ENCODE measurements at regions not wholly inside any gene's neighbourhood (a gene's known extent, or its start where the extent isn't known, plus 50 kb on each side); places are given as distances from the start of the nearest gene placed in this dataset.

GRCh38 chr6:76817429-76817828 lies 645.9 kb downstream of the HTR1B start:
- Histone ChIP-seq H3K4me3 (replicated peaks in 1 of 2; ENCODE audit: low read depth in 1 of 2, low read length in 2 of 2) (no peak overlapping the region), H4K20me1 (ENCODE audit: insufficient read depth) (no peaks in the 10 kb centered on the region), H3K4me2 (ENCODE audit: low read length) (no peak overlapping the region), H3K4me1 (ENCODE audit: control insufficient read depth in 1 of 2, insufficient read depth in 2 of 2, low read length in 2 of 2) (no peaks in the 10 kb centered on the region), H3K27ac (ENCODE audit: low read depth, low read length) (no peak overlapping the region), H3K27me3 (ENCODE audit: insufficient read depth, low read length) (no peaks in the 10 kb centered on the region), H3K9ac (ENCODE audit: low read length) (no peak overlapping the region), H3K9me2 (ENCODE audit: insufficient read depth) (no peaks in the 10 kb centered on the region), H3K36me3 (ENCODE audit: control insufficient read depth in 1 of 2, insufficient read depth in 2 of 2, low read length in 2 of 2) (no peaks in the 10 kb centered on the region), H3K79me2 (ENCODE audit: insufficient read depth, low read length) (no peaks in the 10 kb centered on the region), H2AFZ (ENCODE audit: low read depth, low read length, poor library complexity, severe bottlenecking) (no peak overlapping the region), H3K9me3 (ENCODE audit: control insufficient read depth in 1 of 2, insufficient read depth in 1 of 2, low read depth in 1 of 2, low read length in 2 of 2) (no peaks in the 10 kb centered on the region)
- ChIA-PET RAD21 (ENCODE audit: low non-redundant PET in 1 of 2, low total read pairs in 2 of 2, uncharacterized antibody in 2 of 2, unreplicated experiment in 2 of 2) (no interaction called here), POLR2A (no interaction called here), CTCF (no interaction called here)
- TF ChIP-seq REST (IDR thresholded peaks at IDR 0.05; ENCODE audit: low read depth) (no peak), ZNF274 (IDR thresholded peaks at IDR 0.05; ENCODE audit: low read depth, low read length) (no peak), FOSL1 (IDR thresholded peaks at IDR 0.05; ENCODE audit: low read depth) (no peak), CBX3 (IDR thresholded peaks at IDR 0.05; ENCODE audit: low read depth) (no peak), ZFX (IDR thresholded peaks at IDR 0.05) (no peak), YY1 (IDR thresholded peaks at IDR 0.05; ENCODE audit: extremely low read depth, insufficient replicate concordance, low read depth, low read length) (no peak), ZBTB33 (IDR thresholded peaks at IDR 0.05; ENCODE audit: extremely low read depth, insufficient replicate concordance, low read length) (no peak), POLR2AphosphoS5 (IDR thresholded peaks at IDR 0.05; ENCODE audit: low read depth, low read length) (no peak), MAX (IDR thresholded peaks at IDR 0.05) (no peak), JUND (IDR thresholded peaks at IDR 0.05) (no peak), CTCF (IDR thresholded peaks at IDR 0.05 in 2 of 3, conservative IDR thresholded peaks at IDR 0.05 in 1 of 3; ENCODE audit: borderline replicate concordance in 1 of 3, insufficient read depth in 1 of 3, low read depth in 2 of 3, low read length in 2 of 3) (no peak), RAD21 (IDR thresholded peaks at IDR 0.05; ENCODE audit: low read depth) (no peak), EZH2phosphoT487 (IDR thresholded peaks at IDR 0.05; ENCODE audit: borderline replicate concordance) (no peak), SP1 (IDR thresholded peaks at IDR 0.05; ENCODE audit: low read depth) (no peak), POLR2A (IDR thresholded peaks at IDR 0.05; ENCODE audit: borderline replicate concordance, extremely low read depth, insufficient read depth, insufficient read length) (no peak), CEBPB (IDR thresholded peaks at IDR 0.05; ENCODE audit: low read depth) (no peak)
- intact Hi-C loops (cut with micrococcal nuclease): no loop called here
- no TSS peak for BruUV-seq (replicated peaks)
- ATAC-seq: no peak
- DNase-seq (ENCODE audit: low read depth, low spot score): no peak
